Vagina (tissue), 2 donors: ENCODE measurements at regions not wholly inside any gene's neighbourhood (a gene's known extent, or its start where the extent isn't known, plus 50 kb on each side); places are given as distances from the start of the nearest gene placed in this dataset.
"Not testable (repeated sequence)": the region's sequence is repeated elsewhere in the genome, so short reads cannot be mapped to it uniquely, and the experiment has no call there.

ENCODE experiments used
- DNase-seq, 2 donors: peaks; one replicate each; pipeline ENCODE4 v3.0.0-alpha.2; 2017; ENCODE audit errors: extremely low spot score in 2 of 2
- H3K27ac ChIP-seq: fragments of 200-600 bp; sonication (generic); one replicate; pipeline ENCODE4 v1.5.1; 2019
- H3K27me3 ChIP-seq: fragments of 200-600 bp; sonication (generic); one replicate; pipeline ENCODE4 v1.5.1; 2019
- H3K36me3 ChIP-seq, 2 donors: fragments of 200-600 bp; sonication (generic); one replicate each; pipeline ENCODE4 v1.5.1; 2017 to 2019
- H3K4me1 ChIP-seq: fragments of 200-600 bp; sonication (generic); one replicate; pipeline ENCODE4 v1.5.1; 2019
- H3K4me3 ChIP-seq, 2 donors: fragments of 200-600 bp; sonication (generic); 1 replicate in 1 of 2; 2 replicates in 1 of 2; pipeline ENCODE4 v1.5.1; 2016 to 2019
- H3K9me3 ChIP-seq: fragments of 200-600 bp; sonication (generic); one replicate; pipeline ENCODE4 v1.5.1; 2019
- CTCF ChIP-seq, 3 experiments: fragments of 450-650 bp in 2 of 3; fragments of 200-600 bp in 1 of 3; sonication (generic) in 1 of 3; IDR thresholded peaks; one replicate each; pipeline ENCODE4 v1.5.1; 2017 to 2019; ENCODE audit warnings: antibody characterized with exemption in 3 of 3, mild to moderate bottlenecking in 2 of 3, moderate library complexity in 2 of 3
- POLR2A ChIP-seq, 2 donors: fragments of 450-650 bp; IDR thresholded peaks; one replicate each; pipeline ENCODE4 v1.6.1; 2017; ENCODE audit warnings: antibody characterized with exemption in 2 of 2, mild to moderate bottlenecking in 2 of 2, moderate library complexity in 2 of 2
- POLR2AphosphoS5 ChIP-seq, 2 donors: sonication (generic); formaldehyde crosslinking; IDR thresholded peaks; one replicate each; pipeline ENCODE4 v1.9.0; 2017; ENCODE audit warnings: antibody characterized with exemption in 2 of 2, mild to moderate bottlenecking in 2 of 2, low read depth in 1 of 2; ENCODE audit not compliant: insufficient read depth in 1 of 2
- intact Hi-C: fragments of 100-400 bp; cut with DNase I; formaldehyde crosslinking; loops from one replicate; pipeline ENCODE4 v1.15.1; 2023

- TF ChIP-seq POLR2AphosphoS5 (IDR thresholded peaks at IDR 0.05; ENCODE audit: insufficient read depth in 1 of 2, low read depth in 1 of 2) (no peak), POLR2A (IDR thresholded peaks at IDR 0.05) (no peak), CTCF (IDR thresholded peaks at IDR 0.05) (no peak)
- H3K4me3 ChIP-seq, result no peak overlapping the region
- no peak for DNase-seq
Observed at GRCh38 chr5:56294354-56294753, 61.2 kb upstream of the ANKRD55 start.

GRCh38 chr5:56292874-56293273, 59.7 kb upstream of the ANKRD55 start:
- intact Hi-C loops, H3K4me3 ChIP-seq, DNase-seq, H3K9me3 ChIP-seq, H3K27me3 ChIP-seq, H3K36me3 ChIP-seq, H3K27ac ChIP-seq, H3K4me1 ChIP-seq: not testable (repeated sequence)

More at GRCh38 chr5:56294354-56294753, 61.2 kb upstream of the ANKRD55 start:
- Histone ChIP-seq H3K4me1 (no peaks in the 10 kb centered on the region), H3K36me3 (no peaks in the 10 kb centered on the region), H3K27me3 (no peaks in the 10 kb centered on the region), H3K9me3 (no peaks in the 10 kb centered on the region), H3K27ac (no peak overlapping the region)
- intact Hi-C loops, result no loop called here

- Histone ChIP-seq H3K9me3 (no peaks in the 10 kb centered on the region), H3K36me3 (no peaks in the 10 kb centered on the region), H3K4me3 (no peak overlapping the region), H3K27me3 (no peaks in the 10 kb centered on the region), H3K27ac (no peak overlapping the region), H3K4me1 (no peaks in the 10 kb centered on the region)
- intact Hi-C loops, result no loop called here
- TF ChIP-seq POLR2AphosphoS5 (IDR thresholded peaks at IDR 0.05; ENCODE audit: insufficient read depth in 1 of 2, low read depth in 1 of 2) (no peak), CTCF (IDR thresholded peaks at IDR 0.05) (no peak), POLR2A (IDR thresholded peaks at IDR 0.05) (no peak)
- DNase-seq, result no peak
Observed at GRCh38 chr5:56291661-56292374, 58.7 kb upstream of the ANKRD55 start.

- H3K4me1 ChIP-seq, result no peaks in the 10 kb centered on the region
- H3K27ac ChIP-seq, result no peak overlapping the region
- H3K27me3 ChIP-seq, result no peaks in the 10 kb centered on the region
- H3K4me3 ChIP-seq, result no peak overlapping the region
- TF ChIP-seq CTCF (IDR thresholded peaks at IDR 0.05) (no peak), POLR2A (IDR thresholded peaks at IDR 0.05) (no peak), POLR2AphosphoS5 (IDR thresholded peaks at IDR 0.05; ENCODE audit: insufficient read depth in 1 of 2, low read depth in 1 of 2) (no peak)
- DNase-seq, result no peak
- H3K9me3 ChIP-seq, result no peaks in the 10 kb centered on the region
- H3K36me3 ChIP-seq, result no peaks in the 10 kb centered on the region
- intact Hi-C loops, result no loop called here
Observed at GRCh38 chr5:56291079-56291643, 58.0 kb upstream of the ANKRD55 start.

- no peaks in the 10 kb centered on the region for H3K9me3 ChIP-seq
- TF ChIP-seq CTCF (IDR thresholded peaks at IDR 0.05) (no peak), POLR2A (IDR thresholded peaks at IDR 0.05) (no peak), POLR2AphosphoS5 (IDR thresholded peaks at IDR 0.05; ENCODE audit: insufficient read depth in 1 of 2, low read depth in 1 of 2) (no peak)
- no peak overlapping the region for H3K4me3 ChIP-seq
- no peaks in the 10 kb centered on the region for H3K4me1 ChIP-seq
- H3K27me3 ChIP-seq, result no peaks in the 10 kb centered on the region
- H3K27ac ChIP-seq, result no peak overlapping the region
- intact Hi-C loops, result no loop called here
- DNase-seq, result no peak
- H3K36me3 ChIP-seq, result no peaks in the 10 kb centered on the region
Observed at GRCh38 chr5:56290378-56291078, 57.4 kb upstream of the ANKRD55 start.
